Brain microvascular endothelial cell (primary cell): ENCODE measurements at regions not wholly inside any gene's neighbourhood (a gene's known extent, or its start where the extent isn't known, plus 50 kb on each side); places are given as distances from the start of the nearest gene placed in this dataset.

Experiments used
- DNase-seq: peaks from one replicate; pipeline ENCODE4 v3.0.0-alpha.2; 2020
- H3K27ac ChIP-seq: fragments of 250-450 bp; sonication (Bioruptor Pico); 2 replicates; pipeline ENCODE4 v1.5.1; 2020; ENCODE audit warnings: mild to moderate bottlenecking, moderate library complexity
- H3K27me3 ChIP-seq: fragments of 250-450 bp; sonication (Bioruptor Pico); replicated peaks from 2 replicates; pipeline ENCODE4 v1.5.1; 2020; ENCODE audit warnings: mild to moderate bottlenecking
- H3K36me3 ChIP-seq: fragments of 250-450 bp; sonication (Bioruptor Pico); replicated peaks from 2 replicates; pipeline ENCODE4 v1.5.1; 2020; ENCODE audit warnings: mild to moderate bottlenecking
- H3K4me3 ChIP-seq: 2 replicates; pipeline ENCODE4 v1.5.1; 2011; ENCODE audit warnings: low read depth, mild to moderate bottlenecking, control low read depth, low read length, moderate library complexity
- in situ Hi-C: cut with HindIII; loops from 2 replicates; pipeline ENCODE4 v1.10.0; 2017; ENCODE audit warnings: low sequenced_read_pairs, low pct_ligation_motif_present
- TF ChIP-seq, protein P1 (sequence below): IDR thresholded peaks from 2 replicates; pipeline ENCODE4 v1.5.1; 2011; ENCODE audit warnings: low read depth, mild to moderate bottlenecking, moderate library complexity, low read length, control low read depth, inconsistent platforms; ENCODE audit errors: missing control alignments

- Histone ChIP-seq H3K27me3 (no peaks in the 10 kb centered on the region), H3K27ac (no peak overlapping the region), H3K36me3 (no peaks in the 10 kb centered on the region), H3K4me3 (no peak overlapping the region)
- TF ChIP-seq, protein P1, sequence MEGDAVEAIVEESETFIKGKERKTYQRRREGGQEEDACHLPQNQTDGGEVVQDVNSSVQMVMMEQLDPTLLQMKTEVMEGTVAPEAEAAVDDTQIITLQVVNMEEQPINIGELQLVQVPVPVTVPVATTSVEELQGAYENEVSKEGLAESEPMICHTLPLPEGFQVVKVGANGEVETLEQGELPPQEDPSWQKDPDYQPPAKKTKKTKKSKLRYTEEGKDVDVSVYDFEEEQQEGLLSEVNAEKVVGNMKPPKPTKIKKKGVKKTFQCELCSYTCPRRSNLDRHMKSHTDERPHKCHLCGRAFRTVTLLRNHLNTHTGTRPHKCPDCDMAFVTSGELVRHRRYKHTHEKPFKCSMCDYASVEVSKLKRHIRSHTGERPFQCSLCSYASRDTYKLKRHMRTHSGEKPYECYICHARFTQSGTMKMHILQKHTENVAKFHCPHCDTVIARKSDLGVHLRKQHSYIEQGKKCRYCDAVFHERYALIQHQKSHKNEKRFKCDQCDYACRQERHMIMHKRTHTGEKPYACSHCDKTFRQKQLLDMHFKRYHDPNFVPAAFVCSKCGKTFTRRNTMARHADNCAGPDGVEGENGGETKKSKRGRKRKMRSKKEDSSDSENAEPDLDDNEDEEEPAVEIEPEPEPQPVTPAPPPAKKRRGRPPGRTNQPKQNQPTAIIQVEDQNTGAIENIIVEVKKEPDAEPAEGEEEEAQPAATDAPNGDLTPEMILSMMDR: no peak
- no peak for DNase-seq
- in situ Hi-C loops: no loop called here
Measured at GRCh38 chr18:7456376-7456775, 110.7 kb upstream of the PTPRM start.

GRCh38 chr18:7457262-7457661 is 109.9 kb upstream of the PTPRM start:
- Histone ChIP-seq H3K27me3 (no peaks in the 10 kb centered on the region), H3K27ac (no peak overlapping the region), H3K4me3 (no peak overlapping the region), H3K36me3 (no peaks in the 10 kb centered on the region)
- no peak for DNase-seq
- in situ Hi-C loops: no loop called here
- TF ChIP-seq, protein P1: no peak

DNA sequence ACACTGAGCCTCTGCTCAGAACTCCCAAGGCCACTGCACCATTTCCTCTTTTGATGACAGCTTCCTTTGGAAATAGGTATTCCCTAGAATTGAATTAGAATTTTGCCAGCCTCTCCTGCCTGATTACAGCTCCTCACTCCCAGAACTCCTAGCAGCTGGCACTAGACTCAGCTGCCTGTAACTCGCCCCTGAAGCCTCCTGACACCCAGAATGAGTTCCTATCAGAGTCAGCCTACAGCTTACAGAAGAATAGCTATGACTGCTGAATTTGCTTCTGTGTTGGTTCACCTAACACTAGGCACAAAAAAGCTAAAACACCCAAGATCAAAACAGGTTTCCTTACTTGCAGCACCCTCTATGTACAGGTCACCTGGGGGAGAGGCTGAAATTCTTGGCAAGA is 108.2 kb upstream of the PTPRM start:
- TF ChIP-seq, protein P1: no peak
- Histone ChIP-seq H3K36me3 (no peaks in the 10 kb centered on the region), H3K4me3 (no peak overlapping the region), H3K27ac (no peak overlapping the region), H3K27me3 (no peaks in the 10 kb centered on the region)
- no peak for DNase-seq
- in situ Hi-C loops: no loop called here

DNA sequence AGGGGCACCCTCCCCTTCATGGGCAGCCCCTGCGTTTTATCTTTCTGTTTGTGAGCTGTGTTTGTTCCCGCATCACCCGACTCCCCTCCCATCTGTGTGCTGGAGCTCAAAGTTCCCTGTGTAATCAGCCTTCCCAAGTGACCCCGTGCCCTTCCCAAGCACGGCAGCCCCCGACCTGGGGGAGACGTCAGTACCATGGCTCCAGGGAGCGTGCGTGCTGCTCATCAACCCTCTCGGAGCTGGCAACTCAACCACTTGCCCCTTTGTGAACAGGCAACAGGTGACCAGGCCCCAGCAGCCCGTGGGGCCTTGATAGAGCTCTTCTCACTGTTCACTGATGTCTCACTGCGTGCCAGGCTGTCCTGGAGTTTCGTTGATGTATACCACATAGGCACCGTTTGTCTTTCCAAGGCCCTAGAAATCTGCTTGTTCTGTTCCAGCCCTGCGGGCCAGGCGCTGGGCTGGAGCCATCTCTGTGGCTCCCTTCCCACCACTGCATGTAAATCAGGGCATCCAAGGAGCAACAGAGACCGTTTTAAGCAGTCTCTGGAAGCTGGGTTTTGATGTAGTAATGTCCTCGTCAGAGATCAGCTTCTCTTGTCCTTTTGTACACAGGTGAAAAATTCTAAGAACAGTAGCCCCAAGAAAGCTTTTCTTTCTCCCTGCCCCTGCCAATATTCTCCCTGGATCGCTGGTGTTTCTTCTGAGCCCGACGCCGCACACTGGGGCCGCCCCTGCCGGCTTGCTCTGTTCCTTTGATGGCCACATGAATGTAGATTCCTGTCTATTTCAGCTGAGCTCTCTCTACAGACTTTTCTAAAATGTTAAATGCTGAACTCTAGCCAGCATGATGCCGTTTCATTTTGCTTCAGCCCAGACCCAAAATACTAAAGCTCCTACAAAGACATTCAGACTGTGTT is 107.0 kb upstream of the PTPRM start:
- no peak for DNase-seq
- in situ Hi-C loops: no loop called here
- TF ChIP-seq, protein P1: no peak
- no peaks in the 10 kb centered on the region for H3K27me3 ChIP-seq
- no peaks in the 10 kb centered on the region for H3K36me3 ChIP-seq
- H3K27ac ChIP-seq: no peak overlapping the region
- peak overlapping the region; percentile 5 for H3K4me3 ChIP-seq

DNA sequence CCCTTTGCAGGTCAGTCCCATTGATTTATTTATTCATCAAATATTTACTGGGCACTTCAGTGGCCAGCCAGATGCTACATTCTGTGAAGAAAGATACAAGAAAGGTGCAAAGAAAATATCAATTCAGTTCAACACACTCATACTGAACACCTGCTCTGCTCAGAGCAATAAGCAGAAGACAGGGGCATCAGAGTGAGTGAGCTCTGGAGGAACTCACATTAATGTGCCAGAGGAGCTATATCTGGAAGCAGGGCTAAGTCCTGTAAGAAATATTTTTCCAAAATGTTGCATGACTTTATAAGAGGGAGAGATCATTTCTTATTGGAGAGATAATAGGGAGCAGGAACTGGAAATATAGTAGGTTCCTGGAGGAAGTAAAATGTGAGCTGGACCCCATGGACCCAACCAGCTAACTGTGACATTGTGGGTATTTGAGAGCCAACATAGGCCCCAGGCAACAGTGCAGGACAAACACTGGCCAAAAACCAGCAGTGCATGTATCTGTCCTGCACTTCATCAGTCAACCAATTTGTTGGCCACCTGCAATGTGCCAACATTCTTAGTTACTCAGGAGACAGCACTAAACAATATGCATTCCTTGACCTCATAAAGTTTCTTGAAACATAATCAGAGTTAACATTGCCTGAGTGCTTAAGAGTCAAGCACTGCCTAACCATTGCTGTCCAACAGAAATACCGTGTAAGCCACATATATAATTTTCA is 102.7 kb upstream of the PTPRM start:
- H3K36me3 ChIP-seq: no peaks in the 10 kb centered on the region
- no peak overlapping the region for H3K4me3 ChIP-seq
- TF ChIP-seq, protein P1: no peak
- in situ Hi-C loops: no loop called here
- no peak overlapping the region for H3K27ac ChIP-seq
- H3K27me3 ChIP-seq: no peaks in the 10 kb centered on the region
- DNase-seq: no peak
